HEK293 (cell line): ENCODE measurements at regions not wholly inside any gene's neighbourhood (a gene's known extent, or its start where the extent isn't known, plus 50 kb on each side); places are given as distances from the start of the nearest gene placed in this dataset.

Source experiments
- KLF7 ChIP-seq: fragments of 450-650 bp; formaldehyde crosslinking; IDR thresholded peaks from 2 replicates; pipeline ENCODE4 v1.5.1; 2016; ENCODE audit warnings: missing biosample characterization, missing genetic modification characterization, borderline replicate concordance
- PRDM1 ChIP-seq: fragments of 450-650 bp; formaldehyde crosslinking; IDR thresholded peaks from 2 replicates; pipeline ENCODE4; 2016; ENCODE audit warnings: missing biosample characterization, missing genetic modification characterization
- SP2 ChIP-seq: fragments of 450-650 bp; formaldehyde crosslinking; IDR thresholded peaks from 2 replicates; pipeline ENCODE4 v1.5.1; 2016; ENCODE audit warnings: missing biosample characterization, missing genetic modification characterization
- ZNF114 ChIP-seq: fragments of 450-650 bp; formaldehyde crosslinking; IDR thresholded peaks from 2 replicates; pipeline ENCODE4 v1.5.0; 2017; ENCODE audit warnings: missing biosample characterization, missing genetic modification characterization
- ZNF221 ChIP-seq: fragments of 450-650 bp; formaldehyde crosslinking; IDR thresholded peaks from 2 replicates; pipeline ENCODE4 v1.5.1; 2017; ENCODE audit warnings: missing biosample characterization, missing genetic modification characterization, borderline replicate concordance
- ZNF24 ChIP-seq: fragments of 450-650 bp; formaldehyde crosslinking; IDR thresholded peaks from 2 replicates; pipeline ENCODE4 v1.5.1; 2016; ENCODE audit warnings: missing biosample characterization, missing genetic modification characterization
- ZNF324 ChIP-seq: fragments of 450-650 bp; formaldehyde crosslinking; IDR thresholded peaks from 2 replicates; pipeline ENCODE4 v1.5.1; 2016; ENCODE audit warnings: missing biosample characterization, missing genetic modification characterization
- ZNF501 ChIP-seq: fragments of 450-650 bp; formaldehyde crosslinking; IDR thresholded peaks from 2 replicates; pipeline ENCODE4 v1.5.1; 2016; ENCODE audit warnings: missing biosample characterization, missing genetic modification characterization
- ZNF768 ChIP-seq: fragments of 450-650 bp; formaldehyde crosslinking; IDR thresholded peaks from 2 replicates; pipeline ENCODE4 v1.5.1; 2018; ENCODE audit warnings: missing biosample characterization, mild to moderate bottlenecking, missing genetic modification characterization
- ZNF792 ChIP-seq: fragments of 450-650 bp; formaldehyde crosslinking; IDR thresholded peaks from 2 replicates; pipeline ENCODE4 v1.5.1; 2016; ENCODE audit warnings: missing biosample characterization, missing genetic modification characterization
- TF ChIP-seq, protein P1 (sequence below): fragments of 450-650 bp; formaldehyde crosslinking; IDR thresholded peaks from 2 replicates; pipeline ENCODE4 v1.5.1; 2016; ENCODE audit warnings: missing biosample characterization, missing genetic modification characterization
- TF ChIP-seq, protein P2 (sequence below): fragments of 450-650 bp; formaldehyde crosslinking; IDR thresholded peaks from 2 replicates; pipeline ENCODE4 v1.5.1; 2016; ENCODE audit warnings: missing biosample characterization, missing genetic modification characterization, low read depth
- TF ChIP-seq, protein P3 (sequence below): IDR thresholded peaks from 2 replicates; pipeline ENCODE4 v1.6.1; 2011; ENCODE audit warnings: mild to moderate bottlenecking, low read depth, low read length, borderline replicate concordance

DNA sequence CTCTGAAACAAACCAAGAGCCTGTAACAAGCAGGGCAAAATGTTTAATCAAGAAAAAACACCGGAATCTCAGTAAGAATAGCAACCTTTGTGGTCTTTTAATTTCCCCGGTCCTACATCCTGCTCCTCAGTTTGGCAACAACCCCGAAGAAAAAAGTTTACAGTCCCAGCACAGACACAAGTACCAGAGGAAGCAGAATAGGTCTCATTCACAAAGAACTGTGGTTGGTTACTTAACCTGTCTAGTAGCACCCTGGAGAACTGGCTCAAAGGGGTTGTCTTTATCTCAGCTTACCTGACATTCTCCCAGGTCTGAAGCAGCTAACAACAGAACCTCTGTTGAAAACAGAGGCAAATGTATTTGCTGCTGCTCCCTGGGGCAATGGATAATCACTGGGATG is 399.3 kb downstream of the AJAP1 start:
- TF ChIP-seq, protein P1, sequence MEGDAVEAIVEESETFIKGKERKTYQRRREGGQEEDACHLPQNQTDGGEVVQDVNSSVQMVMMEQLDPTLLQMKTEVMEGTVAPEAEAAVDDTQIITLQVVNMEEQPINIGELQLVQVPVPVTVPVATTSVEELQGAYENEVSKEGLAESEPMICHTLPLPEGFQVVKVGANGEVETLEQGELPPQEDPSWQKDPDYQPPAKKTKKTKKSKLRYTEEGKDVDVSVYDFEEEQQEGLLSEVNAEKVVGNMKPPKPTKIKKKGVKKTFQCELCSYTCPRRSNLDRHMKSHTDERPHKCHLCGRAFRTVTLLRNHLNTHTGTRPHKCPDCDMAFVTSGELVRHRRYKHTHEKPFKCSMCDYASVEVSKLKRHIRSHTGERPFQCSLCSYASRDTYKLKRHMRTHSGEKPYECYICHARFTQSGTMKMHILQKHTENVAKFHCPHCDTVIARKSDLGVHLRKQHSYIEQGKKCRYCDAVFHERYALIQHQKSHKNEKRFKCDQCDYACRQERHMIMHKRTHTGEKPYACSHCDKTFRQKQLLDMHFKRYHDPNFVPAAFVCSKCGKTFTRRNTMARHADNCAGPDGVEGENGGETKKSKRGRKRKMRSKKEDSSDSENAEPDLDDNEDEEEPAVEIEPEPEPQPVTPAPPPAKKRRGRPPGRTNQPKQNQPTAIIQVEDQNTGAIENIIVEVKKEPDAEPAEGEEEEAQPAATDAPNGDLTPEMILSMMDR (tag by site-specific recombination): no peak
- TF ChIP-seq KLF7 (tag by site-specific recombination) (no peak), ZNF24 (tag by site-specific recombination) (no peak), SP2 (tag by site-specific recombination) (no peak), ZNF768 (tag by site-specific recombination) (no peak), ZNF221 (tag by site-specific recombination) (no peak), ZNF792 (tag by site-specific recombination) (no peak), ZNF501 (tag by site-specific recombination) (no peak), ZNF324 (tag by site-specific recombination) (no peak), ZNF114 (tag by site-specific recombination) (no peak), PRDM1 (tag by site-specific recombination) (no peak)
- TF ChIP-seq, protein P2, sequence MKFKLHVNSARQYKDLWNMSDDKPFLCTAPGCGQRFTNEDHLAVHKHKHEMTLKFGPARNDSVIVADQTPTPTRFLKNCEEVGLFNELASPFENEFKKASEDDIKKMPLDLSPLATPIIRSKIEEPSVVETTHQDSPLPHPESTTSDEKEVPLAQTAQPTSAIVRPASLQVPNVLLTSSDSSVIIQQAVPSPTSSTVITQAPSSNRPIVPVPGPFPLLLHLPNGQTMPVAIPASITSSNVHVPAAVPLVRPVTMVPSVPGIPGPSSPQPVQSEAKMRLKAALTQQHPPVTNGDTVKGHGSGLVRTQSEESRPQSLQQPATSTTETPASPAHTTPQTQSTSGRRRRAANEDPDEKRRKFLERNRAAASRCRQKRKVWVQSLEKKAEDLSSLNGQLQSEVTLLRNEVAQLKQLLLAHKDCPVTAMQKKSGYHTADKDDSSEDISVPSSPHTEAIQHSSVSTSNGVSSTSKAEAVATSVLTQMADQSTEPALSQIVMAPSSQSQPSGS (tag by site-specific recombination): no peak
- TF ChIP-seq, protein P3, sequence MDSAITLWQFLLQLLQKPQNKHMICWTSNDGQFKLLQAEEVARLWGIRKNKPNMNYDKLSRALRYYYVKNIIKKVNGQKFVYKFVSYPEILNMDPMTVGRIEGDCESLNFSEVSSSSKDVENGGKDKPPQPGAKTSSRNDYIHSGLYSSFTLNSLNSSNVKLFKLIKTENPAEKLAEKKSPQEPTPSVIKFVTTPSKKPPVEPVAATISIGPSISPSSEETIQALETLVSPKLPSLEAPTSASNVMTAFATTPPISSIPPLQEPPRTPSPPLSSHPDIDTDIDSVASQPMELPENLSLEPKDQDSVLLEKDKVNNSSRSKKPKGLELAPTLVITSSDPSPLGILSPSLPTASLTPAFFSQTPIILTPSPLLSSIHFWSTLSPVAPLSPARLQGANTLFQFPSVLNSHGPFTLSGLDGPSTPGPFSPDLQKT: no peak
